GM06990 (cell line): ENCODE measurements at regions not wholly inside any gene's neighbourhood (a gene's known extent, or its start where the extent isn't known, plus 50 kb on each side); places are given as distances from the start of the nearest gene placed in this dataset.

Experiments
- DNase-seq: peaks from one replicate; pipeline ENCODE4 v3.0.0-alpha.2; 2011; ENCODE audit not compliant: insufficient read length; ENCODE audit errors: extremely low read depth
- H3K27me3 ChIP-seq: replicated peaks from 2 replicates; pipeline ENCODE4 v1.6.0; 2011; ENCODE audit warnings: low read length; ENCODE audit not compliant: control insufficient read depth, insufficient read depth
- H3K36me3 ChIP-seq: 2 replicates; pipeline ENCODE4 v1.5.1; 2011; ENCODE audit warnings: low read length; ENCODE audit not compliant: control insufficient read depth, insufficient read depth
- H3K4me3 ChIP-seq: replicated peaks from 2 replicates; pipeline ENCODE4 v1.5.1; 2011; ENCODE audit warnings: low read depth, mild to moderate bottlenecking, control low read depth, low read length
- TF ChIP-seq, protein P1 (sequence below): IDR thresholded peaks from 2 replicates; pipeline ENCODE4 v1.5.1; 2011; ENCODE audit warnings: low read length, control low read depth, mild to moderate bottlenecking, inconsistent platforms; ENCODE audit not compliant: insufficient read depth, poor library complexity, severe bottlenecking

DNA sequence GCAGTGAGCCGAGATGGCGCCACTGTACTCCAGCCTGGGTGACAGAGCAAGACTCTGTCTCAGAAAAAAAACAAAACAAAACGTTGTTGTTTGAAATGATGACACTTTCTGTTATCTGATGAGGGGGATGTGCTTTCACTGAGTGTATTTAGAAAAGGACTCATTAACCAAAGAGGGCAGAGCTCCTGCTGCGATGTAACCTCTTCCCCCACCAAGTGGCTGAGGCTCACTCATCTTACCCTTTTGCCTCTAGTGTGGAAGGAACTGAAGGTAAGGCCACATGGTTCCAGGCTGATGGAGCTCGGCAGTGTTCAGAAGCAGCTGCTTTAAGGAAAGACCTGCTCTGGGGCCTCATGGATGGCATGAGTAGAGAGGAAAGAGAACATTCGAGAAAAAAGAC, 105.7 kb upstream of the RUNX1 start:
- Histone ChIP-seq H3K27me3 (no peaks in the 10 kb centered on the region), H3K36me3 (no peaks in the 10 kb centered on the region), H3K4me3 (no peak overlapping the region)
- TF ChIP-seq, protein P1, sequence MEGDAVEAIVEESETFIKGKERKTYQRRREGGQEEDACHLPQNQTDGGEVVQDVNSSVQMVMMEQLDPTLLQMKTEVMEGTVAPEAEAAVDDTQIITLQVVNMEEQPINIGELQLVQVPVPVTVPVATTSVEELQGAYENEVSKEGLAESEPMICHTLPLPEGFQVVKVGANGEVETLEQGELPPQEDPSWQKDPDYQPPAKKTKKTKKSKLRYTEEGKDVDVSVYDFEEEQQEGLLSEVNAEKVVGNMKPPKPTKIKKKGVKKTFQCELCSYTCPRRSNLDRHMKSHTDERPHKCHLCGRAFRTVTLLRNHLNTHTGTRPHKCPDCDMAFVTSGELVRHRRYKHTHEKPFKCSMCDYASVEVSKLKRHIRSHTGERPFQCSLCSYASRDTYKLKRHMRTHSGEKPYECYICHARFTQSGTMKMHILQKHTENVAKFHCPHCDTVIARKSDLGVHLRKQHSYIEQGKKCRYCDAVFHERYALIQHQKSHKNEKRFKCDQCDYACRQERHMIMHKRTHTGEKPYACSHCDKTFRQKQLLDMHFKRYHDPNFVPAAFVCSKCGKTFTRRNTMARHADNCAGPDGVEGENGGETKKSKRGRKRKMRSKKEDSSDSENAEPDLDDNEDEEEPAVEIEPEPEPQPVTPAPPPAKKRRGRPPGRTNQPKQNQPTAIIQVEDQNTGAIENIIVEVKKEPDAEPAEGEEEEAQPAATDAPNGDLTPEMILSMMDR, result no peak
- no peak for DNase-seq

DNA sequence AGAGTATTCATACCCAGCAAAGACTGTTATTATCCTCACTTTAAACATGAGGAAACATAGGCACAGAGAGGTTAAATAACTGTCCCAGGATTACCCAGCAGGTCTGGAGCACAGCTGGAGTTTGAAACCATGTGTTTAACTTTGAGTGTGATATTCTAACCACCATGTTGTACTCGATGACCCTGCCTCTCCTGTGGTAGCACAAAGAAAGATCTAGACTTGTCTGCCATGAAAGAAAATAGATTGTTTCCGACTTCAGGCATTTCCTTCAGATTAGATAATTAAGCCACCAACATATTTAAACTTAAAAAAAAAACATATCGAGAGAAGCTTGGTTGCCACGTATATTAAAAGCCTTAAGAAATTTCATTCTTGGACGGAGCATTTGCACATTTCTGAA, 104.6 kb upstream of the RUNX1 start:
- no peak for DNase-seq
- Histone ChIP-seq H3K4me3 (no peak overlapping the region), H3K27me3 (no peaks in the 10 kb centered on the region)

DNA sequence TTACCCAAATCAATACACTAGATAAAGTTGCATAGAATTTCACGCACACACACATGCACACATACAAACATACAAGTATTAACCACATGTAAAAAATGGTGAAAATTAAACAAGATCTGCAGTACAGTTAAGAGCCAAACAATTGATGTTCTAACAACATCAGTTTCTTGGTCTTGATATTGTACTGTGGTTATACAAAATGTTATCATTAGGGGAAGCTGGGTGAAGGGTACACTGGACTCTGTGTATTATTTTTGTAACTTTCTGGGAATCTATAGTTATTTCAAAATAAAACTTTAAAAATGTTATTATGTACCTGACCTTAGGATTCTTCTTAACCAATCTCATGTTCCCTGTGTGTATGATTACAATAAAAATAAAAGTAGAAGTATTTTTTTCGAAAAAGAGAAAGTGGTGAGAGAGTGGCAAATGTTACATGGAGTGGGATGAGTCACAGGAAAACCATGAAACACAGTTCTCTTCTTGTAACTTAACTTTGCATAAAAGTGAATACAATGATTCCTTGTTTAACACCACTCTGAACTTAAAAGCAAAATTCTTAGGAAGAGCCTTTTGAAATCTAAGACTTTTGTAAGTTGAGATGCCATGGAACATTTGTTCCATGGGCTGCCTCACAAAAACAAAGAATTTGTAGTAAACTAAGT, 101.6 kb upstream of the RUNX1 start:
- TF ChIP-seq, protein P1, result no peak
- H3K27me3 ChIP-seq, result no peaks in the 10 kb centered on the region
- DNase-seq, result no peak
- H3K36me3 ChIP-seq, result no peaks in the 10 kb centered on the region
- H3K4me3 ChIP-seq, result no peak overlapping the region

More for the DNA sequence above, 104.6 kb upstream of the RUNX1 start:
- TF ChIP-seq, protein P1, result no peak
- no peaks in the 10 kb centered on the region for H3K36me3 ChIP-seq

DNA sequence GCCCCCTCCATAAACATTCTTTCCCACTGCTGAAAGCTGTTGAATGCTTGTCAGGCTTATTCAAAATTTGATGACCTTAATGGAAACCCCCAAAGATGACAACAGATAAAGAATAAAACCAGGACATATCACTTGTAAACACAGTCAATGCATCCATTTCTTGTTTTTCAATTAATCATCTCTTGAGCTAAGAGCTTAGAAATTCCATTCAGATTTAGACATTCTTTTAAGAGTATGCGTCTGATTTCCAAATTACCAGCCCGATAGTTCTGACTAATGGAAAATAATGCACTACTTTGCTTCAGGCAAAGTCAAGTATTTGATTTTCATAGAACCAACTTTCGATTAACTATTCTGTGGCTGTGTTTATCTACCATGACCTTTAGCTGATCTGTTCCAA, 100.6 kb upstream of the RUNX1 start:
- Histone ChIP-seq H3K36me3 (no peaks in the 10 kb centered on the region), H3K4me3 (no peak overlapping the region), H3K27me3 (no peaks in the 10 kb centered on the region)
- no peak for DNase-seq
- TF ChIP-seq, protein P1, result no peak

DNA sequence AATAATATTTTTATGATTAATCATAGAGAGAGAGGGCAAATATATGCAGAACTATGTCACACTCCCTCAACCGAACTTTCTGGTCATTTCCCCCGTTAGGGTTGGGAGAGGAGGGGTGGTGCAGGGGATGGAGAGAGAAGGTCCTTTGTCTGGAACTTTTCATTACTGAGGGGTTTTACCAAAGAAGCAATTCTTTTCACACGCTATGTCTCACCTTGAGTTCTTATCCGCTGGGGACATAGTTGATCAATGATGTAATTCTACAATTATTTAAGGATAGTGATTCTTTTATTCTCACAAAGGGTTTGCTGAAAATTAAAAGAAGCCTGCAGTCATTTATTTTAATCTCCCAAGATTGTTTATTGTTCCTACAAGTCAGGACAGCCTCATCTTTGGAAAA, 98.3 kb upstream of the RUNX1 start:
- no peak for DNase-seq
- Histone ChIP-seq H3K36me3 (no peaks in the 10 kb centered on the region), H3K4me3 (no peak overlapping the region), H3K27me3 (no peaks in the 10 kb centered on the region)
- TF ChIP-seq, protein P1, result no peak

DNA sequence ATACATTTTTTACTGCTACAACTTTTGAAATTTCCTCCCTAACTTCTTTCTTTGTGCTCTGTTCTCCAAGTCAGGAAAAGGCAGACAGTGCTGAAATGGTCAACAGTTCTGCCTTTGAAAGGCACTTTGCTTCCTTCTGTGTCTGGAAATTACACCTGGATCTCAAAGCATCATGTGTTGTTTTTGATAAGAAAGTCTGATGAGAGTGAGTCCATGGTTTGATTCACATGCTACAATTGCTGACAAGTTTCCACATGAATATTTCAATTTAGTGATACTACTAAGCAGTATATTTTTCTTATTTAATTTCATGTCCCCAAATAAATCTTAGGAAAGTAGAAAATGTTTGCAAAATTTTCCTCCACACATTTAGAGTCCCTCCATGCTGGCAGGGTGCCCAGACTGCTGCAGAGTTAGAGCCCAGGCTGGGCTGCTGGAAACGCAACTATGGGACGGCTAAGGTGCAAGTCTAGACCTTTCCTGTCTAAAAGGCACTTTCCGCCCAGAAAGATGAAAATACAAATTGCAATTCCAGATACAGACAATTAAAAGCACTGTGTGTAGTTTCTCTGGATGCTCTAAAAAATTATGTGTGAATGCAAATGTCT, 96.6 kb upstream of the RUNX1 start:
- TF ChIP-seq, protein P1, result no peak
- Histone ChIP-seq H3K4me3 (no peak overlapping the region), H3K36me3 (no peaks in the 10 kb centered on the region), H3K27me3 (no peaks in the 10 kb centered on the region)
- DNase-seq, result no peak
